ENCODE measurements at regions not wholly inside any gene's neighbourhood (a gene's known extent, or its start where the extent isn't known, plus 50 kb on each side); places are given as distances from the start of the nearest gene placed in this dataset.

DNA sequence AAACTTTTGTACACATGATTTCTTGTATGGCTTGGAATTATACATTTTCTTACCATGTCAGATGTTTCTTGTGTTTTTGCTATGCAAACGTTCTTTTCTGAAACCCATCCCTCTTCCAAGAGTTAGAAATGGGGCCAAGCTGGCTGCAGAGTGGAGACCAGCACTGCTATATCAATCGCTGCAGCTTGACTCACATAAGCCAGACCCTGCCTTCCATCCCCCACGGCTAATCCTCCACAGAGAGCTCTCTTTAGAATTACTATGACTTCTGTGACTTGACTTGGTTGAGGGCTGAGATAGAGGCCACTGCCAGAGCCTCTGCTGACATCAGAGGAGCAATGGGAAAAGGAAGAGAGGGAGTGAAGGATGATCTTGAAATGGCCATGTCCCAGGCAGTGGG, 147.9 kb downstream of the DACT1 start:
- no peak for DNase-seq

- no peak for DNase-seq
Observed at GRCh38 chr14:58787592-58787991, 149.8 kb downstream of the DACT1 start.

GRCh38 chr14:58788655-58789503, 151.1 kb downstream of the DACT1 start:
- DNase-seq: no peak

DNA sequence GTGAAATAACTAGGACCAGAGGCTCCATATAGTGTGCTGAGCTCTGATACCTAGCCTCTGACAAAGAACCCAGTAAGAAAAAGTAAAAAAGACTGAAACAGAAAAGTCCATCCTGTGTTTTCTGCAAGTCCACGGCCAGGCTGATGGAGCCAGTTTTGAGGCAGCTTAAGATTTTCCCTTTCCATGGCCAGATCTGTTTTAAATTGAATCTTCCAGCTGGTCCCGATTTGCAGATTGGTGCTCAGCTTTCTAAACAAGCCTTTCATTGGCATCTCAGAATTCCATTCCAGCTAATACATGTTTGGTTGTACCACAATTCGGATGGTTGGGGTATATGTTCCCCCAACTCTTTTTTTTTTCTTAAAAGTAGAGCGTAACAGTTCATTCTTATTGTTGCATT, 152.0 kb downstream of the DACT1 start:
- DNase-seq: no peak

- DNase-seq: no peak
Observed at GRCh38 chr14:58792416-58792815, 154.7 kb downstream of the DACT1 start.

GRCh38 chr14:58793131-58793740, 155.5 kb downstream of the DACT1 start:
- DNase-seq: no peak

- no peak for DNase-seq
Observed at GRCh38 chr14:58794993-58795762, 157.4 kb downstream of the DACT1 start.

DNA sequence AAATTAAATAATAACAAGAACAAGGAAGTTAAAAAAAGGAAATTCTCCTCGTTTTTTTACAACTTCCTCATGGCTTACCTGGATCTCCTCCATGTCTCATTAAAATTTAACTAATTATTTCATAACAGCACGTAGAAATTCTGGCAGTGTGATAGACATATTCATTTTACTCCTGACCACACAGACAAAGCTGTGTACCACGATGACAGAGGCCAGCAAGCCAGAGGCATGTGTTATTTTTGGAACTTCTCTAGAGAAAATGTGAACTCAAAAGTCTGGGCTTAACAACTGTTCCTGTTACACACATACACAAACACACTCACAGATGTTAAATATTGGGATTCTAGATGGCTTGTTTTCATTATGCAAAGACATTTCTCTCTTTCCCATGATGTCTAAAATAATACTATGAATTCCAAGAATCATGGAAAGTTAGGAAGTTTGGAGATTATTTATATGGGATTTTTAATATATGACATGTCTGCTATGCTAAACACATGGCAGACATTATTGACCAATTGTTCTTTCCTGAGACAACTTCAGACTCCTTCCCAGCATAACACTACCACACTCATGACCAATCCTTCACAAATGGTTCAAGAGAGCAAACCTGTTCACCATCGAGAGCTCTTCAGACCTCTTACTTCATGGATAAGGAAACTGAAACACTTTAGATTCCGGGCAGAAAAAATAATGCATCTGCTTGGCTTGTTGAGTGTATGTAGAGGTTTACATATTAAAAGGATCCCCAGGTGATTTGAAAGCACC, 158.7 kb downstream of the DACT1 start:
- no peak for DNase-seq

GRCh38 chr14:58797010-58797429, 159.3 kb downstream of the DACT1 start:
- DNase-seq: no peak

- DNase-seq: peak; percentile 63
Observed at GRCh38 chr14:58798173-58798572, 160.4 kb downstream of the DACT1 start.

DNA sequence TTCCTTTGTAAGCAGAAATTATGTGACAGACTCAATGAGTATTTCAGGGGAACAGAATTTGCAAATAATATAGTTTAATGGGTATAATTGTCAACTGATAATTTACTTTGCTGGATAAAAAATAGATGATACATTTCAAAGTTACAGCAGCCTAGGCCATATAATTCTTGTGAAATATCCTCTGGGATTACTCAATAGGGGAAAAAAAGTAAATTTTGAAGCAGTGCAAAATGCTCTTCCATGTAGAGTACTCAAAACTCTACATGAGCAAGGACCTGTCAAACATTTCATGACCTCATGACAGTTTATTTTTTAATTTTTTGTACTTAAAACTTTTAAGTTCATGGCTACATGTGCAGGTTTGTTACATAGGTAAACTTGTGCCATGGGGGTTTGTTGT, 163.3 kb downstream of the DACT1 start:
- no peak for DNase-seq

DNA sequence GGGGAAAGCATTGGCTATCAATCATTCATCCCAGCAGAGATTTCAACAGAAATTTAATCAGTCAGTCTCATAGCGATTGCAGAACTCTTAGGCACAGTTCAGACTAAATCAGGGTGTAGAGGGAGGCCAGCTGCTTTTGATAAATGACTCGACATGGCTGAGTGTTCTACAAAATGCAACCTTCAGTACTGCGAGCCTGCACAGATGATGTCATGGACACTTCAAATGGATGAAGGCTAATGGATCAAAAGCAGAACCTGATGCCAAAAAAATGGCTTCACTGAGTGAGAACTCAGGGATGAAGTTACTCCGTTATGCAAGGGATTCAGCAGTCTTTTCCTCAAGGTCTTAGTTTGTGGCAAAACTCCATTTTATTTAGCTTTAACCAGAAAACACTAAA, 167.3 kb downstream of the DACT1 start:
- DNase-seq: no peak

DNA sequence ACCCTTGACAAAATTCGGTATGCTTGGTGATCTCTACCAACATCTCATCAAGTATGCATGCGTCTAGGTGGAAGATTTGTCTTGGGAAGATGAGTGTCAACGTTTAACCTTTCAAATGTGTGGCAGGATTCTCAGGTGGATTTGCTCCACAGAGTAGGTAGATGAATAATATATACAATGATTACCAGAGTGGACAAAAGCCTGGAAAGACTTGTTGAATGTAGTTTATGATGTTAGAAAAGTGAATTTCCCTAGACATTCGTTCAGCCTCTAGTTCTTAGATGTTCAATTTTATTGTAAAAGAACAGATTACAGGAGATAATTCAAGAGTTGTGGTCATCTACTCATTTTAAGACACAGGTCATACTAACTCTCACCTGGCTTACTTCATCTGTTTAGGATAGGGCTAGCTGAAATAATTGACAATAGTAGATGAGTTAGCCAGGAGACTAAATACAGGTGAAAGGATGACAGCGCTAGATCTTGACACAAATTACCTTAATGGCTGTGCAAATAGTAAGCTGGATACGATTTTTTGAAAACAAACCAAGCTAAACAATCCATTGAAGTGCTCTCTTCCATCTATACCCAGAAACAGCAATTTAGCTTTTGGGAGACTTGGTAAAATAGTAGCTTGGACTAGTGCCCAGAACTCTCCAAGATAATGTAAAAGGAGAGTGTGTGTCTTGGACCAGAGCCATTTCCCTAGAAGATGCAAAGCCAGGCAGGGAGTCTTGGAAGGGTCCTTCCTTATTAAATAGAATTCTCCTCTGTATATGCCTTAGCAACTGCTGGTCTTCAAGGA, 168.0 kb downstream of the DACT1 start:
- DNase-seq: peak; percentile 83

DNA sequence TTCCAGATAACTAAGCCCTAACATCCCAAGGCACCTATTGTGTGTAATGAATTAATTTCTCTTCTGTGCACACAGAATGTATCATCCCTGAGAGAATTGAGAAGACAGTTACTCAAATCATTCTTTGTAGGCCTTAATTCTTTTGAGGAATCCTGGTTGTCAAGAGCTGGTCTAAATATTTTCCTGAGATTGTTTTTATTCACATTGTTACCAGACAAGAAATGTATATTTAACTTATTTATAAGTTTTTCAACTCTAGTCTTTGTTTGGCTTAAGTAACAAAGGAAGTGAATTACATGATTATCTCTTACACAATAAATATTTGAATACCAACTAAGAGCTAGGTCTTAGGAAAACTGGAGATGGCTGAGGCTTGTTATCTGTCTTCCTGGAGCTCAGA, 169.4 kb downstream of the DACT1 start:
- no peak for DNase-seq

- DNase-seq: peak; percentile 58
Observed at GRCh38 chr14:58808828-58809227, 171.1 kb downstream of the DACT1 start.

- no peak for DNase-seq
Observed at GRCh38 chr14:58809520-58809919, 171.8 kb downstream of the DACT1 start.

GRCh38 chr14:58812050-58812910, 174.5 kb downstream of the DACT1 start:
- DNase-seq: peak; percentile 75

GRCh38 chr14:58813745-58814144, 176.0 kb downstream of the DACT1 start:
- DNase-seq: no peak

DNA sequence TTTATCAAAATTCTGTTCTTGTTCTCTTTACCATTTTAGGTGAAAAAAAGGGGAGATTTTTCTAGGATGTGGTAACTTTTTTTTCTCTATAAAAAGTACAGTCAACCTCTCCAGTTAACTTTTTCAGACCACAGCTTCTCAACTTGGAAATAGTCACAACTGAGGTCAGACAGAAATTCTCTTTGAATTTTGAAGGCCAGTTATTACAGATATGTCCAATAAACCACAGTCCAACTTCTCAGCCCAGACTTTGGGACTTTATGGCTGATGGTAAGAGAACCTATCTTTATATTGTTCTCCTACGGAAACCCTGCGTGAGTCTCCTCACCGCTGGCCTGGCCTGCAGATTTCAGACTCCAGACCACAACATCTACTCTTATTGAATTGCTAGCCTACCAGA, 176.7 kb downstream of the DACT1 start:
- no peak for DNase-seq

DNA sequence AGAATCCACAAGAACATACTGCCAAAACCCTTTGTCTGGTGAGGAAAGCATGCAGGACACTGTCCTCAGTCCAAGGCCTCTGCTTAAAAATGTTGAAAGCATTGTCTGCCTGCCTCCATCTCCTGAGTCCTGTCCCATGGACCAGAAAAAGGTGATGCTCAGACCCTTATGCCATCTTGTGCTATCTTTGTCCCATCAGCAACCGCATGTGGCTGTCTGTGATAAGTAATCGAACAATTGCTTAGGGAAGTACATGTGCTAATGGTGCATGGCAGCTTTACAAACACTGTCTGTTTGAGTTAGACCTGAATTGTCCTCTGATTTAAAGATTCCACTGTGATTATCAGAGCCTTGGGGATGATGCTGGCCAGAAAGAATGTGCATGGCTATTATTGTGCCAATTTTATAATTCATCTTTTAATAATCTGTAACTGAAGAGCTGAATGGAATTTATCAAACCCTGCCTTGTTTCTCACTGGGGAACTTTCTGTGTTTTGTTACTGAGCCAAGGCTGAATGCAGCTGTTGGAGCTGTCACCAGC, 177.5 kb downstream of the DACT1 start:
- DNase-seq: no peak

DNA sequence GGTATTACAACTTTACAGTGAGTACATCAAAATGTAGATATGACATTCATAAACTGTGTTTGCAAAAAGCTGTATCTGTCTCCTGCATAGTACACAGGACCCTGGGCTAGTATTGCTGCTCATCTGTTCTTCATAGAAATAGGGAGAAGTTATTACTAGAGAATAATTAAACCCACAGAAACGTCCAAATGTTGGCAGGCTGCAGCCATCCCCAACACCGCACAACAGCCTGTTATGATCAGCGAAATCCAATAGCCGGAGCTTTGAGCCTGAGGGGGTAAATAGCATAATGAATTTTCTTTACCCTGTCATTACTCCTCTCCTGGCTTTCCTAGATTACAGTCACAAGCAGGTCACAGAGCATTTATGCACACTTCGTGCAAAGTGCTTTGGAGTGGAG, 178.0 kb downstream of the DACT1 start:
- DNase-seq: no peak

All from NCI-H2171 treated with DMSO at 0.1 percent for 48 hours (cell line).